Thoracic aorta (tissue), 2 donors: ENCODE measurements at regions not wholly inside any gene's neighbourhood (a gene's known extent, or its start where the extent isn't known, plus 50 kb on each side); places are given as distances from the start of the nearest gene placed in this dataset.

Source experiments
- ATAC-seq: fragments of 150-250 bp; one replicate; pipeline ENCODE4 v1.8.0; 2017; ENCODE audit warnings: low read depth; ENCODE audit not compliant: insufficient number of reproducible peaks, low FRiP score
- DNase-seq: peaks from one replicate; pipeline ENCODE4 v3.0.0-alpha.2; 2020; ENCODE audit warnings: low spot score
- H3K27ac ChIP-seq, 2 donors: fragments of 200-600 bp; sonication (generic); 1 replicate in 1 of 2; 2 replicates in 1 of 2; pipeline ENCODE4 v1.5.1; 2016; ENCODE audit warnings: mild to moderate bottlenecking in 2 of 2, moderate library complexity in 2 of 2
- H3K27me3 ChIP-seq: fragments of 200-600 bp; sonication (generic); replicated peaks from 2 replicates; pipeline ENCODE4 v1.6.0; 2016; ENCODE audit warnings: mild to moderate bottlenecking; ENCODE audit not compliant: insufficient read depth
- H3K36me3 ChIP-seq: fragments of 200-600 bp; sonication (generic); one replicate; pipeline ENCODE4 v1.5.1; 2016
- H3K4me1 ChIP-seq, 2 donors: fragments of 200-600 bp; sonication (generic); 1 replicate in 1 of 2; 2 replicates in 1 of 2; pipeline versions ENCODE4 v1.5.1 to v1.6.0; 2016; ENCODE audit warnings: low read depth in 2 of 2, mild to moderate bottlenecking in 1 of 2; ENCODE audit not compliant: control insufficient read depth in 1 of 2
- H3K4me3 ChIP-seq: fragments of 200-600 bp; sonication (generic); 2 replicates; pipeline ENCODE4 v1.5.1; 2016; ENCODE audit warnings: mild to moderate bottlenecking
- H3K9me3 ChIP-seq: fragments of 200-600 bp; sonication (generic); 2 replicates; pipeline ENCODE4 v1.5.1; 2016
- TF ChIP-seq, protein P1 (sequence below): fragments of 200-600 bp; sonication (generic); IDR thresholded peaks from one replicate; pipeline ENCODE4 v1.5.1; 2019; ENCODE audit warnings: antibody characterized with exemption

DNA sequence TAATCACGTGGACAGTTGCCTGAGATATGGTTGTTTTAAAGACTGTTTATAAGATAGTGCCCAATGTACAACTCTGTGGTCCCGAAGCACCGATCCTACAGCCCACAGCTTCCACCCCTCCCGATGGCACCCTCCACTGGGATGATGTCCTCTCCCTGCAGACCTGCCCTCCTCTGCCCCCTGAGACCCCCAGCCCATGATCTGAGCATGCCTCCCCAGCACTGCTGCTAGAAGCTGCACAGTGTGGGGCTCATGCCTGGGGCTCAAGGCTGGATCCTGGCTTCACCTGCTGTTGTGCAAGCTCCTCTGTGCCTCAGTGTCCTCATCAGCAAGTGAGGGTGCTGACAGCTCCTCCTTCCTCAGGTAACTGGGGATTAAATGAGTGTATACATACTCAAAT lies 254.7 kb upstream of the MKI67 start:
- no peaks in the 10 kb centered on the region for H3K27me3 ChIP-seq
- H3K9me3 ChIP-seq, result no peaks in the 10 kb centered on the region
- H3K4me1 ChIP-seq, result no peaks in the 10 kb centered on the region
- H3K4me3 ChIP-seq, result no peak overlapping the region
- H3K36me3 ChIP-seq, result no peaks in the 10 kb centered on the region
- ATAC-seq, result no peak
- no peak overlapping the region for H3K27ac ChIP-seq
- DNase-seq, result no peak
- TF ChIP-seq, protein P1, sequence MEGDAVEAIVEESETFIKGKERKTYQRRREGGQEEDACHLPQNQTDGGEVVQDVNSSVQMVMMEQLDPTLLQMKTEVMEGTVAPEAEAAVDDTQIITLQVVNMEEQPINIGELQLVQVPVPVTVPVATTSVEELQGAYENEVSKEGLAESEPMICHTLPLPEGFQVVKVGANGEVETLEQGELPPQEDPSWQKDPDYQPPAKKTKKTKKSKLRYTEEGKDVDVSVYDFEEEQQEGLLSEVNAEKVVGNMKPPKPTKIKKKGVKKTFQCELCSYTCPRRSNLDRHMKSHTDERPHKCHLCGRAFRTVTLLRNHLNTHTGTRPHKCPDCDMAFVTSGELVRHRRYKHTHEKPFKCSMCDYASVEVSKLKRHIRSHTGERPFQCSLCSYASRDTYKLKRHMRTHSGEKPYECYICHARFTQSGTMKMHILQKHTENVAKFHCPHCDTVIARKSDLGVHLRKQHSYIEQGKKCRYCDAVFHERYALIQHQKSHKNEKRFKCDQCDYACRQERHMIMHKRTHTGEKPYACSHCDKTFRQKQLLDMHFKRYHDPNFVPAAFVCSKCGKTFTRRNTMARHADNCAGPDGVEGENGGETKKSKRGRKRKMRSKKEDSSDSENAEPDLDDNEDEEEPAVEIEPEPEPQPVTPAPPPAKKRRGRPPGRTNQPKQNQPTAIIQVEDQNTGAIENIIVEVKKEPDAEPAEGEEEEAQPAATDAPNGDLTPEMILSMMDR, result no peak

DNA sequence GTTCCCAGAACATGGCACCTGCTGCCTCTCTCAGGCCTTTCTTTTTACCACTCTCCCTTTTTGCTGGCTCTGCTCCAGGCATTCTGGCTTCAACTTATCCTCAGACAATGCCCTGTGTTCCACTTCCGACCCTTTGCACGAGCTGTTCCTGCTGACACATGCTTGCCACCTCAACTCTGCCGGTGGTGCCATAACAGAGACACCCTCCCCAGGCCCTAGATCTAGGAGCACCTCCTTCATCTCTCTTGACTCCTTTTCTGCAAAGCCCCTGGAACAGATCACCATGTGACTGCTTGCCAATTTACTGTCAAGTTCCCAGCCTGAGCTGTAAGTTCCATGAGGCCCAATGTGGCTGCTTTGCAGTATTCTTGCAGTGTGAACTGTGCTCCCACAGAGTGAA lies 256.0 kb upstream of the MKI67 start:
- ATAC-seq (no peak), DNase-seq (no peak)
- Histone ChIP-seq H3K4me3 (no peak overlapping the region), H3K4me1 (no peaks in the 10 kb centered on the region), H3K27ac (no peak overlapping the region), H3K27me3 (no peaks in the 10 kb centered on the region), H3K9me3 (no peaks in the 10 kb centered on the region), H3K36me3 (no peaks in the 10 kb centered on the region)
- TF ChIP-seq, protein P1, result no peak

DNA sequence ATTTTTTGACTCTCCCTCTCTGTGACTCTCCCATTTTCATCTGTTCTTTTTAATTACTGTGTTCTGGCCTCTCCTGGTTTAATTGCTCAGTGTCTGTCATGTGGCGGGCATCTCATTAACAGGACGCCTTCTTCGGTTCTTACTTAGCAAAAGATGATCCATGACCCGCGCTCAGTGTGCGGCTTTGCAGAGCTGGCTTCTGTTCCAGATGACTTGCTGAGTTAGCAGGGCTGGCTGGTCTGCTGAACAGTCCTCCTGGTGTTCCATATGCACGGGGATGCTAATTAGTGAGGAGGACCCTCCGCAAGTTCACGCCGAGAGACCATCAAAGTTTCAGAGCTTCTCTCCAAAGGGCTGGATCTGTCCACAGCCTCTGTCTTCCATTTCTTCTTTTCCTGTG lies 258.6 kb upstream of the MKI67 start:
- H3K4me1 ChIP-seq, result no peaks in the 10 kb centered on the region
- no peak for ATAC-seq
- H3K27ac ChIP-seq, result no peak overlapping the region
- H3K4me3 ChIP-seq, result no peak overlapping the region
- no peak for DNase-seq
- no peaks in the 10 kb centered on the region for H3K36me3 ChIP-seq
- TF ChIP-seq, protein P1, result no peak
- no peaks in the 10 kb centered on the region for H3K9me3 ChIP-seq
- no peaks in the 10 kb centered on the region for H3K27me3 ChIP-seq

DNA sequence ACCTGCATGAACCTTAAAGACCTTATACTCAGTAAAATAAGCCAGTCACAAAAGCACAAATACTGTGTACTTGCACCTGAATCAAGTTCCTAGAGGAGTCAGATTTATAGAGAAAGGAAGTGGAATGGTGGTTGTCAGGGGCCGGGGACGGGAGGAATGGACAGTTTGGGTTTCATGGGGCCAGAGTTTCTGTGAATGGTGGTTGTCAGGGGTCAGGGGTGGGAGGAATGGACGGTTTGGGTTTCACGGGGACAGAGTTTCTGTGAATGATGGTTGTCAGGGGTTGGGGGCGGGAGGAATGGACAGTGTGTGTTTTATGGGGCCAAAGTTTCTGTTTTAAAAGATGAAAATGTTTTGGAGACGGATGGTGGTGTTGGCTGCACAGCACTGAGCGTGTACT lies 260.0 kb upstream of the MKI67 start:
- no peak overlapping the region for H3K27ac ChIP-seq
- TF ChIP-seq, protein P1, result no peak
- no peaks in the 10 kb centered on the region for H3K9me3 ChIP-seq
- H3K4me3 ChIP-seq, result no peak overlapping the region
- no peaks in the 10 kb centered on the region for H3K27me3 ChIP-seq
- H3K36me3 ChIP-seq, result no peaks in the 10 kb centered on the region
- DNase-seq, result no peak
- H3K4me1 ChIP-seq, result no peaks in the 10 kb centered on the region
- no peak for ATAC-seq

DNA sequence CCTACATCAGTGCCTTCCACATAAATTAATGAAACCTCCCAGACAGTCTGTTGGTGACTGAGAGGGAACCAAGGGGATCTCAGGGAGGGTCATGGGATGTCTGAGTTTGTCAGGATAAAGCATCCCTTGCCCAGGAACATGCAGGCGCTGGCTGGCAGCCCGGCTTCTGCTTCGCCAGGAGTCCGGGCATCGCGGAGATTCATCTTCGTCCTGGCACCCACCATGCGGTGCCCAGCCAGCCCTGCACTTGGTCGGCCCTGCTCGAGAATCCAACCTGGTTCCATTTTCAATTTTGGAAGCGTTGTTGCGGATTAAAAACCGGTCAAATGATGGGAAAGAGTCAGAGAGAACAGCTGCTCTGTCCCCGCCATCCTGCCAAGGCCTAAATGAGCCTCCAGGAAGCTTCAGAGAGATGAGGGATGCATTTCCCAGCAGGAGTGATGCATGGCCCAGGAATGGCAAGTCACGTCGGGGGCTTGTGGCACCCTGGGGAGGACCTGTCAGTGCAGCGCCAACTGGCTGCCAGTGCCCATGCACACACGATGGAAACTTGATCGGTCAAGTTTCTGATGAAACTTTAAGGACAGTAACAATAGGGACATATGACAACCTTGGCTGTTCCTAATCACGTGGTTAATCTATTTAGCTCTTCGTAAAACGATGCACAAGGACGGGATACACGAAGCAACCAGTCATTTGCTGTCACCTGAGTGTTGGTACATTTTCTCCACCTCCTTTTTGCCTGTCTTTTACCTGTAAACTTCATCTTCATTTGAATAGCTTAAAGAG lies 260.8 kb upstream of the MKI67 start:
- DNase-seq (no peak), ATAC-seq (no peak)
- Histone ChIP-seq H3K9me3 (no peaks in the 10 kb centered on the region), H3K27ac (no peak overlapping the region), H3K4me3 (no peak overlapping the region), H3K36me3 (no peaks in the 10 kb centered on the region), H3K27me3 (no peaks in the 10 kb centered on the region), H3K4me1 (no peaks in the 10 kb centered on the region)
- TF ChIP-seq, protein P1, result no peak
